ENCODE measurements at regions not wholly inside any gene's neighbourhood (a gene's known extent, or its start where the extent isn't known, plus 50 kb on each side); places are given as distances from the start of the nearest gene placed in this dataset.

DNA sequence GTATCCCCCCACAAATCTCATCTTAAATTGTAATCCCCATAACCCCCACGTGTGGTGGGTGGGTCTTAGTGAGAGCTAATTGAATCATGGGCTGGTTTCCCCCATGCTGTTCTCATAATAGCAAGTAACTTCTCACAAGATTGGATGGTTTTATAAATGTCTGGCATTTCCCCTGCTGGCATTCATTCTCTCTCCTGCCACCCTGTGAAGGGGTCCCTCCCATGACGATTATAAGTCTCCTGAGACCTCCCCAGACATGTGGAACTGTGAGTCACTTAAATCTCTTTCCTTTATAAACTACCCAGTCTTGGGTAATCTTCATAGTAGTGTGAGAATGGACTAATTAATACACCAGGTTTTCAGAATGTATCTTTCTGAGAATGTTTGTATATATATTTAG, 1159.4 kb downstream of the FAM181B start:
- H3K27me3 Mint-ChIP-seq (ENCODE audit: low read depth) = no peaks in the 10 kb centered on the region
- no peak for DNase-seq
- Histone ChIP-seq H2AFZ (ENCODE audit: low read length) (no peak overlapping the region), H3K79me1 (ENCODE audit: insufficient read depth, low read depth, low read length, poor library complexity, severe bottlenecking) (no peaks in the 10 kb centered on the region), H3K23ac (ENCODE audit: insufficient read length, low read depth, low read length) (no peak overlapping the region), H3K23me2 (ENCODE audit: insufficient read length, low read depth, low read length, poor library complexity, severe bottlenecking) (no peaks in the 10 kb centered on the region), H4K20me1 (ENCODE audit: control insufficient read depth, insufficient read depth, insufficient read length) (no peaks in the 10 kb centered on the region), H4K91ac (ENCODE audit: insufficient read length, low read depth, low read length) (no peak overlapping the region), H3K56ac (ENCODE audit: insufficient read length, low read depth, low read length) (no peak overlapping the region), H3K4me2 (ENCODE audit: insufficient read depth, insufficient read length, low read length) (no peak overlapping the region), H3K4ac (ENCODE audit: low read depth, low read length) (no peak overlapping the region), H3K79me2 (ENCODE audit: insufficient read depth, low read length) (no peaks in the 10 kb centered on the region), H3K9me3 (ENCODE audit: control insufficient read depth, low read depth, low read length) (no peaks in the 10 kb centered on the region), H2BK20ac (ENCODE audit: low read depth, low read length, poor library complexity, severe bottlenecking) (no peak overlapping the region), H3K9ac (ENCODE audit: extremely low read depth, insufficient read length, low read length) (no peak overlapping the region), H2BK120ac (ENCODE audit: low read depth, low read length, poor library complexity, severe bottlenecking) (no peak overlapping the region), H2BK12ac (ENCODE audit: insufficient read length, low read depth, low read length) (no peak overlapping the region), H4K5ac (ENCODE audit: insufficient read length, low read depth, low read length) (no peak overlapping the region), H3K18ac (ENCODE audit: insufficient read length, low read depth, low read length) (no peak overlapping the region), H2BK15ac (ENCODE audit: low read depth, low read length) (no peak overlapping the region), H3K4me1 (ENCODE audit: insufficient read depth, low read length) (no peaks in the 10 kb centered on the region), H3K27ac (ENCODE audit: insufficient read length, low read depth, low read length) (no peak overlapping the region), H3T11ph (ENCODE audit: low read length) (no peak overlapping the region), H3K14ac (ENCODE audit: insufficient read depth, low read length) (no peak overlapping the region), H2BK5ac (ENCODE audit: insufficient read length, low read length) (no peak overlapping the region), H3K27me3 (ENCODE audit: insufficient read depth, low read length) (no peaks in the 10 kb centered on the region), H2AK5ac (ENCODE audit: insufficient read length, low read length) (no peak overlapping the region), H4K8ac (replicated peaks; ENCODE audit: insufficient read length, low read depth, low read length) (no peak overlapping the region)
- H3K27ac Mint-ChIP-seq = no peak overlapping the region
- H3K36me3 Mint-ChIP-seq (ENCODE audit: insufficient read depth in 1 of 3, low read depth in 3 of 3) = no peaks in the 10 kb centered on the region
- no peak overlapping the region for H3K4me3 Mint-ChIP-seq
- H3K4me1 Mint-ChIP-seq = no peaks in the 10 kb centered on the region
- TF ChIP-seq, protein P1, sequence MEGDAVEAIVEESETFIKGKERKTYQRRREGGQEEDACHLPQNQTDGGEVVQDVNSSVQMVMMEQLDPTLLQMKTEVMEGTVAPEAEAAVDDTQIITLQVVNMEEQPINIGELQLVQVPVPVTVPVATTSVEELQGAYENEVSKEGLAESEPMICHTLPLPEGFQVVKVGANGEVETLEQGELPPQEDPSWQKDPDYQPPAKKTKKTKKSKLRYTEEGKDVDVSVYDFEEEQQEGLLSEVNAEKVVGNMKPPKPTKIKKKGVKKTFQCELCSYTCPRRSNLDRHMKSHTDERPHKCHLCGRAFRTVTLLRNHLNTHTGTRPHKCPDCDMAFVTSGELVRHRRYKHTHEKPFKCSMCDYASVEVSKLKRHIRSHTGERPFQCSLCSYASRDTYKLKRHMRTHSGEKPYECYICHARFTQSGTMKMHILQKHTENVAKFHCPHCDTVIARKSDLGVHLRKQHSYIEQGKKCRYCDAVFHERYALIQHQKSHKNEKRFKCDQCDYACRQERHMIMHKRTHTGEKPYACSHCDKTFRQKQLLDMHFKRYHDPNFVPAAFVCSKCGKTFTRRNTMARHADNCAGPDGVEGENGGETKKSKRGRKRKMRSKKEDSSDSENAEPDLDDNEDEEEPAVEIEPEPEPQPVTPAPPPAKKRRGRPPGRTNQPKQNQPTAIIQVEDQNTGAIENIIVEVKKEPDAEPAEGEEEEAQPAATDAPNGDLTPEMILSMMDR (conservative IDR thresholded peaks at IDR 0.05) = no peak
- WGBS (ENCODE audit: extremely low coverage, insufficient read length, low lambda C conversion rate) = no CpG with 5 or more reads among the region's 2 CpGs
- H3K9me3 Mint-ChIP-seq = no peaks in the 10 kb centered on the region

All from H9 (cell line).